ENCODE measurements at regions not wholly inside any gene's neighbourhood (a gene's known extent, or its start where the extent isn't known, plus 50 kb on each side); places are given as distances from the start of the nearest gene placed in this dataset.

- no peak for TF ChIP-seq POLR2AphosphoS2 (conservative IDR thresholded peaks at IDR 0.05; ENCODE audit: low read length)
- no peak for TF ChIP-seq CTCF (IDR thresholded peaks at IDR 0.05)
- TF ChIP-seq REST (IDR thresholded peaks at IDR 0.05) = no peak
- no peak for TF ChIP-seq CHD2 (IDR thresholded peaks at IDR 0.05; ENCODE audit: low read length, partially characterized antibody)
- TF ChIP-seq KDM5A (IDR thresholded peaks at IDR 0.05) = no peak
- TF ChIP-seq POLR2A (IDR thresholded peaks at IDR 0.05; ENCODE audit: low read length) = no peak
- TF ChIP-seq SREBF2 (IDR thresholded peaks at IDR 0.05) = no peak
- TF ChIP-seq MAX (IDR thresholded peaks at IDR 0.05) = no peak
- TF ChIP-seq KDM1A (IDR thresholded peaks at IDR 0.05; ENCODE audit: low read depth) = no peak
- no peak for TF ChIP-seq PBX3 (IDR thresholded peaks at IDR 0.05)
Measured at GRCh38 chrX:107374132-107374531, 75.3 kb upstream of the FRMPD3 start.

Measured in A549 (cell line).